Vagina (tissue), 2 donors: ENCODE measurements at regions not wholly inside any gene's neighbourhood (a gene's known extent, or its start where the extent isn't known, plus 50 kb on each side); places are given as distances from the start of the nearest gene placed in this dataset.
"Not testable (repeated sequence)": the region's sequence is repeated elsewhere in the genome, so short reads cannot be mapped to it uniquely, and the experiment has no call there.

Experiments used
- DNase-seq, 2 donors: peaks; one replicate each; pipeline ENCODE4 v3.0.0-alpha.2; 2017; ENCODE audit errors: extremely low spot score in 2 of 2
- H3K27ac ChIP-seq: fragments of 200-600 bp; sonication (generic); one replicate; pipeline ENCODE4 v1.5.1; 2019
- H3K27me3 ChIP-seq: fragments of 200-600 bp; sonication (generic); one replicate; pipeline ENCODE4 v1.5.1; 2019
- H3K36me3 ChIP-seq, 2 donors: fragments of 200-600 bp; sonication (generic); one replicate each; pipeline ENCODE4 v1.5.1; 2017 to 2019
- H3K4me1 ChIP-seq: fragments of 200-600 bp; sonication (generic); one replicate; pipeline ENCODE4 v1.5.1; 2019
- H3K4me3 ChIP-seq, 2 donors: fragments of 200-600 bp; sonication (generic); 1 replicate in 1 of 2; 2 replicates in 1 of 2; pipeline ENCODE4 v1.5.1; 2016 to 2019
- H3K9me3 ChIP-seq: fragments of 200-600 bp; sonication (generic); one replicate; pipeline ENCODE4 v1.5.1; 2019
- CTCF ChIP-seq, 3 experiments: fragments of 450-650 bp in 2 of 3; fragments of 200-600 bp in 1 of 3; sonication (generic) in 1 of 3; IDR thresholded peaks; one replicate each; pipeline ENCODE4 v1.5.1; 2017 to 2019; ENCODE audit warnings: antibody characterized with exemption in 3 of 3, mild to moderate bottlenecking in 2 of 3, moderate library complexity in 2 of 3
- POLR2A ChIP-seq, 2 donors: fragments of 450-650 bp; IDR thresholded peaks; one replicate each; pipeline ENCODE4 v1.6.1; 2017; ENCODE audit warnings: antibody characterized with exemption in 2 of 2, mild to moderate bottlenecking in 2 of 2, moderate library complexity in 2 of 2
- POLR2AphosphoS5 ChIP-seq, 2 donors: sonication (generic); formaldehyde crosslinking; IDR thresholded peaks; one replicate each; pipeline ENCODE4 v1.9.0; 2017; ENCODE audit warnings: antibody characterized with exemption in 2 of 2, mild to moderate bottlenecking in 2 of 2, low read depth in 1 of 2; ENCODE audit not compliant: insufficient read depth in 1 of 2
- intact Hi-C: fragments of 100-400 bp; cut with DNase I; formaldehyde crosslinking; loops from one replicate; pipeline ENCODE4 v1.15.1; 2023

GRCh38 chr19:14267224-14267741, 61.3 kb upstream of the ADGRL1 start:
- Histone ChIP-seq H3K27ac (no peak overlapping the region), H3K4me3 (no peak overlapping the region), H3K36me3 (no peaks in the 10 kb centered on the region), H3K9me3 (no peaks in the 10 kb centered on the region), H3K4me1 (peaks cover 8% of the 10 kb centered on the region), H3K27me3 (no peaks in the 10 kb centered on the region)
- DNase-seq, result no peak
- intact Hi-C loops, result no loop called here
- TF ChIP-seq POLR2AphosphoS5 (IDR thresholded peaks at IDR 0.05; ENCODE audit: insufficient read depth in 1 of 2, low read depth in 1 of 2) (no peak), CTCF (IDR thresholded peaks at IDR 0.05) (no peak), POLR2A (IDR thresholded peaks at IDR 0.05) (no peak)

- H3K27me3 ChIP-seq, intact Hi-C loops, H3K36me3 ChIP-seq, DNase-seq, H3K4me3 ChIP-seq, H3K27ac ChIP-seq, H3K4me1 ChIP-seq, H3K9me3 ChIP-seq: not testable (repeated sequence)
Observed at GRCh38 chr19:14266208-14266607, 60.2 kb upstream of the ADGRL1 start.

- H3K9me3 ChIP-seq, result no peaks in the 10 kb centered on the region
- H3K4me1 ChIP-seq, result peaks cover 8% of the 10 kb centered on the region
- H3K27me3 ChIP-seq, result no peaks in the 10 kb centered on the region
- H3K4me3 ChIP-seq, result peak overlapping the region; percentile 1 to 13
- intact Hi-C loops, result no loop called here
- TF ChIP-seq POLR2AphosphoS5 (IDR thresholded peaks at IDR 0.05; ENCODE audit: insufficient read depth in 1 of 2, low read depth in 1 of 2) (no peak), CTCF (IDR thresholded peaks at IDR 0.05) (no peak), POLR2A (IDR thresholded peaks at IDR 0.05) (no peak)
- H3K36me3 ChIP-seq, result no peaks in the 10 kb centered on the region
- DNase-seq, result no peak
- H3K27ac ChIP-seq, result no peak overlapping the region
Observed at GRCh38 chr19:14265290-14266036, 59.5 kb upstream of the ADGRL1 start.

GRCh38 chr19:14255902-14256649, 50.1 kb upstream of the ADGRL1 start:
- H3K4me3 ChIP-seq, DNase-seq, H3K27ac ChIP-seq, H3K4me1 ChIP-seq, H3K27me3 ChIP-seq, H3K36me3 ChIP-seq, intact Hi-C loops, H3K9me3 ChIP-seq: not testable (repeated sequence)
